ENCODE measurements at regions not wholly inside any gene's neighbourhood (a gene's known extent, or its start where the extent isn't known, plus 50 kb on each side); places are given as distances from the start of the nearest gene placed in this dataset.

GRCh38 chr18:29652797-29653196 lies 1389.7 kb downstream of the DSC3 start:
- TF ChIP-seq CTCF (IDR thresholded peaks at IDR 0.05) (no peak), POLR2A (IDR thresholded peaks at IDR 0.05) (no peak)

All from body of pancreas (tissue), 4 donors.